ENCODE measurements at regions not wholly inside any gene's neighbourhood (a gene's known extent, or its start where the extent isn't known, plus 50 kb on each side); places are given as distances from the start of the nearest gene placed in this dataset.
A peak's percentile ranks its signal among the peaks of the same experiment; 100 is the strongest.

DNA sequence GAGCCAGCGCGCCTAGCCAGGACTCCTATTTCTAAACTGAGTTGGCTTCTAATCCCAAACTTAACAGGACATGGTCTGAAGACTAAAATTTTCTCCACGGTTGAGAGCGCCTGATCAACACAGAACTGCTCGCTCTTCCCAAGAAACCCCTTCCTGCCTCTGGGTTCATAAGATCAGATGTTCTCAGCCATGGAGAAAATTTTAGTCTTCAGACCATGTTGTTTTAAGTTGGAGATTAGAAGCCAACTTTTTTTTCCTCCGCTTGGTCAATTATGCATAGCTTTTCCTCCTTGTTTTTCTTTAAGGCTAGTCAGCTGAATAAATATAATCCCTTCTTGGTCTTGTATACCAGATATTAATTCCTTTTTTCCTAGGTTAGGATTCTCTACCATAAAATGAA is 356.6 kb upstream of the ADAMTS9 start:
- FAIRE-seq (no peak), DNase-seq (ENCODE audit: low spot score) (no peak)

DNA sequence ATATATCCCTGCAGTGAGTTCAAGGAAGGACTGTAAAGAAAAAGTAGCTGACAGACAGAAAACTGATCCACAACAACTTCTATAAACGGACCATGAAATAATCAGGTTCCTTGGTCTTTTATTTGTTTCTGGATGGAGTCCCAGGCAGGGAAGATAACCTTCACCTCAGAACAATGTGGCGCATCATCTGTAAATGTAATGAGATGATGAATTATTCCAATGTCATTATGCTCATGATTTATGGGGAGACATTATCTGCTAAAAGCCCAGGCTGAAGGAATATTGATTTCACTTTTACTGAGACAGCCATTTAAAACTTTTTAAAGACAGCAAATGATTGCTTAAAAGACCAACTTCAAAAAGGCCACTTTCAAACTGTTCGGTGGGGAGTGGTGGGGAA is 354.9 kb upstream of the ADAMTS9 start:
- no peak for DNase-seq (ENCODE audit: low spot score)
- no peak for FAIRE-seq

DNA sequence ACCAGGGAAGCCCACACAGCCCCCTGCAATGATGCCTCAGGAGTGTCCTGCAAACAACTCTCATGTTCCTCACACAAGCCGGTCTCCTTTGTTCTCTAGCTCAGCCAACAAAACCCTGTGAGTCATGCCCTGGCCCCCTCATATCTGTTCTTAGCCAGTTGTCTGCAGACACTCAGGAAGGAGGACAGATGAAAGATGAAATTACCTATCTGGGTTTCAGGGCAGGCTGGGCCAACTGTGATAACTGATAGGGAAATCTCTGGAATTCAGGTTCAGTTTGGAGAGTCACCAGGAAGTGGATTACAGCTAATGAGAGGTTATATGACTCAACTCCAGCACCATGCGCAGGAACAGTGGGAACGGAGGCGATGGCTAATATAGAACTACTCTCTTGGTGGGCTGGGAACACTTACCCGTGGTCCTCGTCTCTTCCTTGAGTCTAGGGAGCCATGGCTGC is 352.0 kb upstream of the ADAMTS9 start:
- DNase-seq (ENCODE audit: low spot score): peak; percentile 76
- peak; percentile 20 for FAIRE-seq

DNA sequence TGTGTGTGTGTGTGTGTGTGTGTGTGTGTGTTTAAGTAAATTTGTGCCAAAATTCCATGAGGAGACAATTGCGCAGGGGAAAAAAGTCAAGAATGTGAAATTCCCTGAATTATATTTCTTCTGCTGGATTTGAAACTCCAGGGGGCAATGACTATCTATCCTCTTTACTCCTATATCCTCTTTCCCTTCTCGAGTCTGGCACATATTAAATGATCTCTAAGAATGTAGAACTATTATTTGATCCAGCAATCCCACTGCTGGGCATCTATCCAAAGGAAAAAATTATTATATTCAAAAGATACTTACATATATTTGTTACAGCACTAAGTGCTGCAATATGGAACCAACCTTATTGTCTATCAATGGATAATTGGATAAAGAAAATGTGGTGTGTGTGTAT is 350.1 kb upstream of the ADAMTS9 start:
- FAIRE-seq (no peak), DNase-seq (ENCODE audit: low spot score) (no peak)

DNA sequence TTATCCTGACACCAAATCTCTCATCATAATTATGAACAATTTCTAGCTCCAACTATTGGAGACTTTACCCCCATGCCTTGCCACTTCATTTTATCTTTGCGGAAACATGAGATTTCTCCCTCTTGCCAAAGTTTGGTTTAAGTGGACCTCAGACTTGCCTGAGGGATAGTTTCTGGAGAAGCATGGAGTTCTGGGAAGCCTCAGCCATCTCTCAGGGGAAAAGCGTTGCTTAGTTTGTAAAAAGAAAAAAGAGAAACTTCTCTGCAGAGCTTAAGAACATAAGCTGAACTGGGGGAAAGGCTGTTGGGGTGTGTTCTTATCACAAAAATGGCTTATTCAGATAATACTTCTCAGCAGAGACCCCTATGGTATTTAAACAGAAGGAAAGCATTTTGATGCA is 347.4 kb upstream of the ADAMTS9 start:
- no peak for FAIRE-seq

DNA sequence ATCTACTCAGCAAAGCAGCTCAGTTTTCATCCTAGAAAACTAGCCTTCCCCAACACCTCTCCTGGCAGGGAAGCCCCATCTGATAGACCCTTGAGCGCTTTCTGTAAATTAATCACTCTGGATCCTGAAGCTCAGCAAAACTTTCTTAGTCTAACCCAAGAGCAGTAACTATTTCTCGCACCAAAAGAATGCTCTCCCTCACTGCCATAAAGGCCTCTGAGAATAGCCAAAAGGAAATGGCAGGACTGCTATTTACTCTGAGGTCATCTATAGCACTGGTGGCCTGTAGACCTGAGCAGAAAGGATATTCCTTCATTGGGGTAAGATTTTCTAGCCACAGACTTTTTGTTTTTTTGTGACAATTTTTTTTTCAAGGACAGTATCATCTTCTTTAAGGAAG is 345.8 kb upstream of the ADAMTS9 start:
- FAIRE-seq (no peak), DNase-seq (ENCODE audit: low spot score) (no peak)

More for the DNA sequence above, 347.4 kb upstream of the ADAMTS9 start:
- no peak for DNase-seq (ENCODE audit: low spot score)

DNA sequence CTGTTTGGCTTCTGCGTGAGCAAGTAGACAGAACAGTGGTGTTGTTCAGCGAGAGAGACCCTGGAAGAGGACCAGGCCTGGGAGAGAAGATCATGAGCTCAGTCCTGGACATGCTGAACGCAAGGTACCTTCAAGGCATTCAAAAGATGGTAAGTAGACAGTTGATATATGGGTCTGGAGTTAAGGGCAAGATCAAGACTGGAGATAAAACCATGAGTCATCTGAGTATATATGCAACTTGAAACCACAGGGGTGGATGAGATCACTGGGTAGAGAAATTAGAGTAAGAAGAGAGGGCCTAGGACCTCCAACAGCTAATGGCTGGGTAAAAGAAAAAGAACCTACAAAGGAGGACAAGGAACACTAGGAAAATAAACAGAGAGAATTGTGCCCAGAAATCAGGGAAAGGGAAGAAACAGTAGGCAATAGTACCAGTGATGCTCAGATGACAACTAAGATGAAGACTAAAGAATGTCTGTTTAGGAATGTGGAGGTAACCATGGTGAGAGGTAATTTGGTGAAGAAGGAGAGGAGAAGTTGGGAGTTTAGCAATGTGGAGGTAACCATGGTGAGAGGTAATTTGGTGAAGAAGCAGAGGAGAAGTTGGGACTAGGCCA is 343.2 kb upstream of the ADAMTS9 start:
- peak; percentile 70 for DNase-seq (ENCODE audit: low spot score)
- peak; percentile 40 for FAIRE-seq

DNA sequence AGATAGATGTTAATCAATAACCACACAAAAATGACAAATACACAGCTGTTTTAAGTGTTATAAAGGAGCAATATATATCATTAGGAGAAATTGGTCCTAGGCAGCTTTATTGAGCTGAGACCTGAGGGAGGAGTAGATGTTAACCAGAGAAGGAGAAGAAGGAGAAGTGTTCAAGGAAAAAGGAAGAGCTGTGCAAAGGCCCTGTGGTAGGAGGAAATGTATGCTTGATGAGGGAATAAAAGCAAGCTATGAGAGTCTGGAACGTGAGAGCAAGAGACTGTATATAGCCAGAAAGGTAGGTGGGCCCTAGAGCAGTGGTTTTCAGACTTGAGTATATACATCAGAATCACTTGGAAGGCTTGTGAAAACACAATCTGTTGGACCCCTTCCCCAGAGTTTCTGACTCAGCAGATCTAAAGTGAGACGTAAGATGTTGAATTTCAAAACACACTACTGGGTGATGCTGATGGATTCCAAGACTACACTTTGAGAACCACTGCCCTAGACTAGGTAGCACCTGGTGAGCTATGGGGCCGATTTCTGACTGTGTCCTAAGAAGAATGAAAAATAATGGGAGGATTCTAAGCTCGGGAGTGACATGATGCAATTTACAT is 342.3 kb upstream of the ADAMTS9 start:
- FAIRE-seq (no peak), DNase-seq (ENCODE audit: low spot score) (no peak)

DNA sequence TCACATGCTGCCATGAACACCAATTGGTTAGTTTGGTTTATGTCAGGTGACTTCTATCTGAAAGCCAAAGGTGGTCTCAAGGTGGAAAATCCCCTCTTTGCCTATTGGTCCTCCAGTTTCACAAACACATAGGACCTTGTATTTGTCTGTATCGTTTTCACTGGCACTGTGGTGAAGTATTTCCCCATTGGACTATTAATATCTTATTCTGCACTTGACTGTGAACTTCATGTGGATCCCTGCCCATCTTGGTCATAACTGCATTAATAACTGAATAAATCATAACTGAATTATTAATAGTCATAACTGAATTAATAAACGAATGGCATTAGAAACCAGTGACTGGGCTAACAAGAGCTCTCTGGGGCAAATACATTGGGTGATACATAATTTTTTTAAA is 341.3 kb upstream of the ADAMTS9 start:
- FAIRE-seq (no peak), DNase-seq (ENCODE audit: low spot score) (no peak)

DNA sequence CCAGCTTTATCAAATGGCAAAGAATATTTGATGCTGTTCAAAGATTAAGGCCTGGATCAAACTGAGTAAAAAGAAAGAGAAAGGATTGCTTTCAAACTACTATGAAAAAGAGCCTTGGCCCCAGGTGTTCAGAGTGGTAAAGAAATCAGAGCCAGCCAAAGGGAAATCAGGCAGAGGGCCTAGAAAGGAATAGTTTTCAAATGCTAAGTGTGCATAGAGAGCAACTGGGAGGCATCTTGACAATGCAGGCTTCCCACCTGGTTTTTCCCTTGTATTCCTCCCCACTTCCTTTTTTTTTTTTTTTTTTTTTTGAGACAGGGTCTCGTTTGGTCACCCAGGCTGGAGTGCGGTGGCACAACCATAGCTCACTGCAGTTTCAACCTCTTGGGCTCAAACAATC is 340.2 kb upstream of the ADAMTS9 start:
- DNase-seq (ENCODE audit: low spot score): no peak
- no peak for FAIRE-seq

DNA sequence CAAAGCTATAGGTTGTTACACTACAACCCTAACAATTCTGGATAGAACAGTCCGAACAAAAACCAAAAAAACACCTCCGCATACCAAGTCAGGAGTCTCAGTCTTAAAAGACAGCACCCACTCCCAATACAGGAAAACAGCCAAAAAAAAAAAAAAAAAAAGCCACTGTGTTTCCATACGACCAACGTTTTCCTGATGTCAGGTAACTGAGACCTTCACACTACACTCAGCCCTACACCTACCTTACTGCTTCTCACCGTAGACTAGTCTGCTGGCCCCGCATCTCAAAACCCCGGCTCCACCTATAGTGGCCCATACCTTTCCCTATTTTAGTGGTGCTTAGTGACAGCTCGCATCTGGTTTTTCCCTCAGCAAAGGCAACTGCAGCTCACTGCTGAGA is 339.5 kb upstream of the ADAMTS9 start:
- no peak for FAIRE-seq
- DNase-seq (ENCODE audit: low spot score): no peak

DNA sequence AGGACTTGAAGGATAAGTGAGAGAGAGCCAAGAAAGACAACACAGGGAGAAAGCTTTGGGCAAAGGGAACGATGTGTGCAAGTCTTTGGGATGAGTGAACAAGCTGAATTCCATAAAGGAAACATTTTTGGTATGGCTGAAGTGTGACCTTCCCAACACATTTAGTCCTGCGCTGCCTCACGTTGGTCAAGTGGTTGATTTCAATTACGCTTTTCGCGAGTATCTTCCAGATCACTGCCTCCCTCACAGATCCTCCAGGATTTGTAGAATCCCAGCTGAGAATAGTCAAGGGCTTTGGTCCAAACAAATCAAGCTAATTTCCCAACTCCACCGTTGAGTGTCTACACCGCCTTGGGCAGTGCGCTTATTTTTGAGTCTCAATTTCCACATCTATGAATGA is 338.4 kb upstream of the ADAMTS9 start:
- no peak for DNase-seq (ENCODE audit: low spot score)
- no peak for FAIRE-seq

DNA sequence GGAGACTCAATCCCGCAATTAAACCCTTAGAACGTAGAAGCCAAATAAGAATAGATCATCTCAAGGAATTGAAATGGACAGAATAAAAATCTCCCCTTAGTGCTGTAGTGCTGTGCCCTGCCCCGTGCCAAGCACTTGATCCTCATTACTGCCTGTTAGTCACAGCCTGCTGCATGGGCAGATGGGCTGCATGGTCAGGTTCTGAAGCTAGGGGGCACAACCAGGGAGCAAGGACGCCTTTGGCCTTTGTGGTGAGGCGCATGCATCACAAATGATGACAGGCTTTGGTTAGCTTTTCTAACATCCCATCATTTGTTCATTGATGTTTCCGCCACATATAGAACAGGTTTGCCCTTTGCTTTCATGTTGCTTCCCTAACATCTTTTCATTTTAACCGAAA is 336.3 kb upstream of the ADAMTS9 start:
- DNase-seq (ENCODE audit: low spot score) (no peak), FAIRE-seq (no peak)

DNA sequence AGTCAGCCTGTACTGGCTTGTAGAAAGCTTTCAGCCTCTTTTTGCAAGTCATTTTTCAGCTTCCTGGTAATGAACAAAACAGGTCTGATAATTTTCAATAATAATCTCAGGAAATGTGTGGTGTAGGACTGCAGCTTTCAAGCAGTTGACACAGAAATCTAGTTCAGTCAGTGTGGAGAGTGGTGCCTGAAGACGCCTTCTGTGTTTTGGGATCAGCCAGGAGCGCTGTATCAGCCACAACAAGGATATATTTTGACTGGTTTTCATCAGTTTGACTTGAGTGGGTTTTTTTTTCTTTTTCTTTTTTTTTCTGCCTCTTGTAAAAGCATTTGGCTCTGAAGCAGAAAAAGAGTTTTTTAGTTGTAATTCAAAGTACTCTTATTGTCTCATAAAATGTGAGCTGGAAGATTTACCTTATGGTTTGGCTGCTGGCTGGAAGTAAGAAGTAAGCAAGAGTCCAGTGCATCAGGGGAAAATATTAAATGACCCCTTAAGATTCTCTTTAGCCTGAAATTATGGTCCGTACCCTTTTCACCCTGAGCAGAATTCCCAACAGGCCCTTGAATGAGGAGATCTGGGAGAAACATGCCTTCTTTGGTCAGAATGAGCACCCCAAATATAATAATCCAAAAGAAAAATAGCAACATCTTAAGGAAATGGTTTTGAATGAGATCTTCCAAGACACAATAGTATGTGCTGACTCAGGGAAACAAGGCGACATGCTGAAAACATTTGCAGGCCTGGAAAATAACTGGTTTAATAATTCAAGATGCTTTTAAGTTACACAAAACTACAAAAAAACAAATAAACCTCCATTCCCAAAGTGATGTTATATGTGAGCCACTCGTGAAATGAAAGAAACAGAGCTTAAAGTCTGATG is 332.7 kb upstream of the ADAMTS9 start:
- no peak for DNase-seq (ENCODE audit: low spot score)

DNA sequence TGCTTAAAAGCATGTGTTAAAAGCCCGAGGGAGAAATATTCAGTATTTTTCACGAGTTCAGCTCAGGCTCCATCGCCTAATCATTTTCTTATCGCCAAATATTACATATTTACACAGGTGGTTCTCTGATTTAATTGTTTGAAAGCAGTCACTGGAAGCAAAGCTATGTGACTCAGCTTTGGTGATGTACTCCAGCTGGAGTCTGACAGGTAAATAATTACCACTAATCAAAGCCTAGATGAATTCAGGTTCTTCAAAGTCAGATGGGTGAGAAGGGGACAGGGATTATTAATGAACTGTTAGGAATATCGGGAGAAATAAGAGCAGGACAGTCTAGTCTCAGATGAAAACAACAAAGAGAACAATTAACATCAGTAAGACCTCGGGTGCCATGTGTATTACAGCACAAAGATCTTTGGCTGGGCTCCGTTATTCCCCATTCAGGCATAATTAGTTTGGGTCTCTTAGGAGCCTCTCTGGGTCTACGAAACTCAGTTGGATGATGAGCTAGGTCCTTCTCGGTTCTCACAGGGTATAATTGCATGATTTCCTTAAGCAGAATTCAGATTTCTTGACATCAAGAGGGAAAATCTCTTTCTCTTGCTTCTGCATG is 331.7 kb upstream of the ADAMTS9 start:
- no peak for DNase-seq (ENCODE audit: low spot score)
- FAIRE-seq: no peak

More for the DNA sequence above, 332.7 kb upstream of the ADAMTS9 start:
- FAIRE-seq: no peak

DNA sequence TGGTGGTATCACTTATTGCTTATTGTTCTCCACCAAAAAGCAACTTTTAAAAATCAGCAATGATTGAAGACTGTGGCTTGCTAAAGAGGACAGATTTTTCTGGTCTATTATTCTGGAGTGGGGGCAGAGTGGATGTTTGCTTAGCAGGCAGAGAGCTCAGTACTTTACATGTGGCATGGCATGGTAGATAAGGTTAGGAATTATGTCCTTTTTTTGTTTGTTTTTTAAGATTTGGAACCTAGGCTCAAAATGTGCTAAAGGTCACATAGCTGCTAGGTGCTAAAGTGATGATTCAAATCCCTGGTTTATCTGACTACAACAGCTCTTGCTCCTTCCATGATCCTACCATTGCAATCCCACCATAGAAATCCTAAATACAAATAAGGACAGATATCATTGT is 331.0 kb upstream of the ADAMTS9 start:
- DNase-seq (ENCODE audit: low spot score): no peak
- no peak for FAIRE-seq

DNA sequence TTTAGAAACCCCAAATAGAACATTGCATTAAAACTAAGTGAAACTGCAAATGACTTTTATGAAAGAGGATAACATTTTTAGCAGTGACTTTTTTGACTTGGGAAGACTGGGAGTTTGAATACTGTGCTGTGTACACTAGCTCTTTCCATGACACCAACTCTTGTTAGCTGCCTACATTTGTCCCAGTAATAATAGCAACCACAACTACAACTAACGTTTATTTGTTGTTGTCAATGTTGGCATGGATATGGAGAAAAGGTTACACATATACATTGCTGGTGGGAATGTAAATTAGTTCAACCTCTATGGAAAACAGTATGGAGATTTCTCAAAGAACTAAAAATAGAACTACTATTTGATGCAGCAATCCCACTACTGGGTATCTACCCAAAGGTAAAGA is 329.6 kb upstream of the ADAMTS9 start:
- no peak for FAIRE-seq

DNA sequence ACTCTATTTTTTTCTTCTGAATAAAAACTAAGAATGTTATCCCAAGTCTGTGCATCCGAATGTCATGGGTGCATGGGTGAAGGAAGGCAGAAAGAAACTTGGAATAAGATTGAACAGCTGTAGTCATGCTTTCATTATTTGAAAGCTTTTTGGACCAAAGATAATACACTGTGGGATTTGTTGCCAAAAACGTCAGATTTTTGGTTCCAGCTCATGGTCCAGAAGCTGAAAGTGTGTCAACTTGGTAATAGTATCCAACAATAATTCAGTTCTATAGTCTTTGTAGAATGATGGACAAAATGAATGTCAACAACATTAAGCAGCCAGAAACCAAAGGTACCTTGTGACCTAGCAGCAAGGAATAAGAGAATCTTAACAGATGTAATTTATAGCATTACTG is 327.9 kb upstream of the ADAMTS9 start:
- no peak for FAIRE-seq
- no peak for DNase-seq (ENCODE audit: low spot score)

More for the DNA sequence above, 329.6 kb upstream of the ADAMTS9 start:
- DNase-seq (ENCODE audit: low spot score): no peak

DNA sequence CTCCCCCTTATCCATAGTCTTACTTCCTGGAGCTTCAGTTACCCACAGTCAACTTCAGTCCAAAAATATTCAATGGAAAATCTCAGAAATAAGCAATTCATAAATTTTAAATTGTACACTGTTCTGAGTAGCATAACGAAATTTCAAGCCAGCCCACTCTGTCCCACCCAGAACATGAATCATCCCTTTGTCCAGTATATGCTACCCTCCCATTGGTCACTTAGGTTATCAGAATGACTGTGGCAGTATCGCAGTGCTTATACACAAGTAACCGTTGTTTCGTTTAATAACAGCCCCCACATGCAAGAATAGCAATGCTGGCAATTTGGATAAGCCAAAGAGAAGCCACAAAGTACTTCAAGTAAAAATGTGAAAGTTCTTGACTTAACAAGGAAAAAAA is 325.3 kb upstream of the ADAMTS9 start:
- DNase-seq (ENCODE audit: low spot score) (no peak), FAIRE-seq (no peak)

DNA sequence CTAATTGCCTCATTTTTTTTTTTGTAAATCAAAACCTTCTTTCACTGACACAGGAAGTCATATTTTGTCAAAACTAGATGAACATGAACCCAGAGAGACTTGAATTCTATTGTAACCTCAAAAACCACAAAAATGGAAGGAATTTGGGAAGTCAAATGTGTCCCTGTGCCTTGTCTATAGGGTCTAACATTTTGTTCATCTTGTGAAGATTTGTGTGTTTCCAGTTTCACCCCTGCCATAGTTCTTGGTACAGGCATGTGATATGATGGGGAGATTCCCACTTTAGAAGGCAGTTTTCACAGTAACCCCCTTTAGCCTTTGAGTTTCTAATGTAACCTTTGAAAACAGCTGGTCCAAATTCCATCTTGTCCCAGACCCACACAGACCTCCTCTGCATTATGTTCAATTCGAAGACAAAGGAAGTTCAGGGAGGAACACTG is 318.5 kb upstream of the ADAMTS9 start:
- DNase-seq (ENCODE audit: low spot score) (peak; percentile 64), FAIRE-seq (no peak)

DNA sequence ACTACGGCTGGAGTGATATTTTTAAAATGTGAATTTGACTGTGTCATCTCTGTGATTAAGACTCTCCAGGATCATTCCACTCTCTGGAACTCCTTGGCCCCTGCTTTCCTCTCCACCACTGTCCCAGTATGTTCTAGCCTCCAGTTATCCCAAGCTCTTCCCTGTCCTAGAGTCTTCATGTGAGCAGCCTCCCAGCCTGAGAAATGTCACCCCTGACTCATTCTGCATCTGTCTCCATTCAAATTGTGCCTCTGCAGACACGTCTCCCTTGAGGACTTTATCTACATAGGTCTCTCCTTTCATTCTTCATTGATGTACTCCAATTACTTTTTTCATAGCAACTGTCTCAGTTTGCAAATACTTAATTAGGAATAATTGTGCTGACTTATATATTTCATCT is 317.7 kb upstream of the ADAMTS9 start:
- FAIRE-seq (no peak), DNase-seq (ENCODE audit: low spot score) (no peak)

DNA sequence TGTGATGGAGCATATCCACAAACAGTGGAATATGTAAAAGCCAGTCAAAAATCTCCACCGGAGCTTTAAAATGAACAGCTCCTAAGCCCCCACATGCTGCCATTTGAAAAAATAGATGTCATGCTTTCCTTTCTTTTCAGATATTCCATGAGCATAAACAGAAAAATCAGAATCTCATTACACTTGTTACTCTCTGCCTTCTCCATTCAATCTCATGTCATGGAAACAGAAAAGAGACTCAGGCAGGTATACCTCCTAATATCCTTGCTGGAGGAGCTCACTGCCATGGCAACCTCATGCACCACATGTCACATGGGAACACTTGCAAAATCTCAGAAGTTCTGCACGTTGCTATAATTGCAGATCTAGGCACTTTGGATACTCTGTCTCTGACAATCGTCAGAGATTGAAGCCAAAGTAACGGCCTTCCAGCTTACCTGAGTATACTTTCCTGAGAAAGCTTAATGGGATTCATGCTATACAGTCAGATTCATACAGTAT is 317.0 kb upstream of the ADAMTS9 start:
- FAIRE-seq (no peak), DNase-seq (ENCODE audit: low spot score) (no peak)

Data from urothelium cell line (cell line).